ENCODE measurements at regions not wholly inside any gene's neighbourhood (a gene's known extent, or its start where the extent isn't known, plus 50 kb on each side); places are given as distances from the start of the nearest gene placed in this dataset.

GRCh38 chr22:49427341-49427740 lies 400.3 kb downstream of the BRD1 start:
- no peak overlapping the region for H3K4me3 ChIP-seq (replicated peaks in 1 of 3; ENCODE audit: insufficient read depth in 1 of 3, low read depth in 2 of 3, low read length in 3 of 3)
- ChIA-PET POLR2A (no interaction called here), CTCF (ENCODE audit: low intra/inter-chr PET ratio, low total read pairs) (no interaction called here)
- peaks cover 3 to 37% of the 10 kb centered on the region in 2 experiments; a peak in 4 of 5 replicates for H3K27me3 ChIP-seq (ENCODE audit: control insufficient read depth in 1 of 2, insufficient read depth in 2 of 2, low read length in 2 of 2)
- no peaks in the 10 kb centered on the region for H3K36me3 ChIP-seq (replicated peaks in 1 of 2; ENCODE audit: control insufficient read depth in 1 of 2, insufficient read depth in 2 of 2, low read length in 2 of 2)
- intact Hi-C loops (cut with micrococcal nuclease; ENCODE audit: unreplicated experiment) (loop anchor here (10.0 kb wide), 1 partner anchor 867 kb away; no protein-coding TSS in a partner anchor), in situ Hi-C loops (cut with HindIII; ENCODE audit: extremely low pct_ligation_motif_present, low pct_unique_long_range_greater_than_20kb) (no loop called here)
- no peaks in the 10 kb centered on the region for H3K9me3 ChIP-seq (ENCODE audit: low read length)
- no peaks in the 10 kb centered on the region for H3K4me1 ChIP-seq (ENCODE audit: insufficient read depth, low read length)
- no peak overlapping the region for H3K4me2 ChIP-seq (ENCODE audit: low read depth, low read length)
- DNase-seq (ENCODE audit: low spot score) = no peak
- ATAC-seq = no peak
- H3K9ac ChIP-seq (ENCODE audit: insufficient read depth, low read depth, low read length) = no peak overlapping the region
- H3K79me2 ChIP-seq (ENCODE audit: insufficient read depth, low read length) = no peaks in the 10 kb centered on the region
- no peaks in the 10 kb centered on the region for H4K20me1 ChIP-seq (ENCODE audit: insufficient read depth, low read length)
- BruUV-seq (replicated peaks) = no TSS peak
- H3K27ac ChIP-seq (ENCODE audit: extremely low read length, insufficient read depth, low read length) = no peak overlapping the region
- no peak overlapping the region for H2AFZ ChIP-seq (ENCODE audit: low read length)
- FAIRE-seq = no peak
- TF ChIP-seq NFE2L2 (IDR thresholded peaks at IDR 0.05; ENCODE audit: low read length) = no peak
- TF ChIP-seq ZNF224 (CRISPR knock-in tag; IDR thresholded peaks at IDR 0.05) = no peak
- TF ChIP-seq PHF8 (CRISPR knock-in tag; IDR thresholded peaks at IDR 0.05) = no peak
- TF ChIP-seq ZNF850 (CRISPR knock-in tag; conservative IDR thresholded peaks at IDR 0.05) = no peak
- TF ChIP-seq CREM (IDR thresholded peaks at IDR 0.05) = no peak
- TF ChIP-seq CREM (CRISPR knock-in tag; IDR thresholded peaks at IDR 0.05) = no peak
- TF ChIP-seq LBX2 (CRISPR knock-in tag; IDR thresholded peaks at IDR 0.05; ENCODE audit: borderline replicate concordance) = no peak
- no peak for TF ChIP-seq REPIN1 (CRISPR knock-in tag; IDR thresholded peaks at IDR 0.05; ENCODE audit: borderline replicate concordance, low read depth)
- TF ChIP-seq ZIK1 (CRISPR knock-in tag; IDR thresholded peaks at IDR 0.05; ENCODE audit: borderline replicate concordance, low read depth) = no peak
- no peak for TF ChIP-seq ATF5 (CRISPR knock-in tag; IDR thresholded peaks at IDR 0.05; ENCODE audit: low read depth)
- TF ChIP-seq CCDC6 (CRISPR knock-in tag; IDR thresholded peaks at IDR 0.05) = no peak
- TF ChIP-seq TP53 (CRISPR knock-in tag; conservative IDR thresholded peaks at IDR 0.05) = no peak
- no peak for TF ChIP-seq EP300 (IDR thresholded peaks at IDR 0.05; ENCODE audit: low read depth in 2 of 2, low read length in 2 of 2)
- TF ChIP-seq EP300 (CRISPR knock-in tag; IDR thresholded peaks at IDR 0.05; ENCODE audit: borderline replicate concordance) = no peak
- TF ChIP-seq, protein P1, sequence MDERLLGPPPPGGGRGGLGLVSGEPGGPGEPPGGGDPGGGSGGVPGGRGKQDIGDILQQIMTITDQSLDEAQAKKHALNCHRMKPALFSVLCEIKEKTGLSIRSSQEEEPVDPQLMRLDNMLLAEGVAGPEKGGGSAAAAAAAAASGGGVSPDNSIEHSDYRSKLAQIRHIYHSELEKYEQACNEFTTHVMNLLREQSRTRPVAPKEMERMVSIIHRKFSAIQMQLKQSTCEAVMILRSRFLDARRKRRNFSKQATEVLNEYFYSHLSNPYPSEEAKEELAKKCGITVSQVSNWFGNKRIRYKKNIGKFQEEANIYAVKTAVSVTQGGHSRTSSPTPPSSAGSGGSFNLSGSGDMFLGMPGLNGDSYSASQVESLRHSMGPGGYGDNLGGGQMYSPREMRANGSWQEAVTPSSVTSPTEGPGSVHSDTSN (CRISPR knock-in tag; IDR thresholded peaks at IDR 0.05) = no peak
- TF ChIP-seq ZNF549 (CRISPR knock-in tag; IDR thresholded peaks at IDR 0.05) = no peak
- TF ChIP-seq ZSCAN20 (CRISPR knock-in tag; IDR thresholded peaks at IDR 0.05; ENCODE audit: borderline replicate concordance) = no peak
- no peak for TF ChIP-seq BHLHE40 (IDR thresholded peaks at IDR 0.05; ENCODE audit: low read length)
- no peak for TF ChIP-seq ZNF33B (CRISPR knock-in tag; IDR thresholded peaks at IDR 0.05)
- TF ChIP-seq CENPT (CRISPR knock-in tag; IDR thresholded peaks at IDR 0.05; ENCODE audit: low read depth) = no peak
- 0% methylated on average over 1 of the region's 5 CpGs for WGBS (ENCODE audit: low lambda C conversion rate)

Data from HepG2 (cell line).